HEK293T (cell line): ENCODE measurements at regions not wholly inside any gene's neighbourhood (a gene's known extent, or its start where the extent isn't known, plus 50 kb on each side); places are given as distances from the start of the nearest gene placed in this dataset.

Source experiments
- BHLHE40 ChIP-seq: fragments of 450-650 bp; IDR thresholded peaks from 2 replicates; pipeline ENCODE4 v1.6.1; 2016; ENCODE audit warnings: mild to moderate bottlenecking, moderate library complexity, borderline replicate concordance
- SUZ12 ChIP-seq: fragments of 450-650 bp; IDR thresholded peaks from 2 replicates; pipeline ENCODE4 v1.6.1; 2016; ENCODE audit warnings: mild to moderate bottlenecking

- TF ChIP-seq BHLHE40 (no peak), SUZ12 (no peak)
Measured at GRCh38 chr1:218739426-218739825, 394.3 kb downstream of the TGFB2 start.
